ENCODE measurements at regions not wholly inside any gene's neighbourhood (a gene's known extent, or its start where the extent isn't known, plus 50 kb on each side); places are given as distances from the start of the nearest gene placed in this dataset.

DNA sequence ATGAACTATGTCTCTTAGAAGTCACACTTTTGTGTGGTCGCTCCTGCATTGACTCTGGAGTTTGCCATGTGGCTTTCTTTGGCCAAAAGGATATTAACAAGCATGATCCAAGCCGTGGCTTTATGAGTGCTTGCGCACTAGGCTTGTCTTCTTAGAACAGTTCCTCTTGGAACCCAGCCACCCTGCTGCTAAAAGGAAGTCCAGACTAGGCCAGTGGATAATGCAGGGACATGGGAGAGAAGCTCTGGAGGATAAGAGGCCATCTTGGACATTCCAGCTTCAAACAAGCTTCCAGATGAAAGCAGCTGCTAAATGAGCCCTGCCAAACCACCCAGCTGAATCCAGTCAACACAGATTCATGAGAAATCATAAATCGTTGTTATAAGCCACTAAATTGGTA is 346.4 kb downstream of the CDC5L start:
- TF ChIP-seq POLR2A (IDR thresholded peaks at IDR 0.05) (no peak), POLR2AphosphoS5 (IDR thresholded peaks at IDR 0.05) (no peak)
- TF ChIP-seq, protein P1, sequence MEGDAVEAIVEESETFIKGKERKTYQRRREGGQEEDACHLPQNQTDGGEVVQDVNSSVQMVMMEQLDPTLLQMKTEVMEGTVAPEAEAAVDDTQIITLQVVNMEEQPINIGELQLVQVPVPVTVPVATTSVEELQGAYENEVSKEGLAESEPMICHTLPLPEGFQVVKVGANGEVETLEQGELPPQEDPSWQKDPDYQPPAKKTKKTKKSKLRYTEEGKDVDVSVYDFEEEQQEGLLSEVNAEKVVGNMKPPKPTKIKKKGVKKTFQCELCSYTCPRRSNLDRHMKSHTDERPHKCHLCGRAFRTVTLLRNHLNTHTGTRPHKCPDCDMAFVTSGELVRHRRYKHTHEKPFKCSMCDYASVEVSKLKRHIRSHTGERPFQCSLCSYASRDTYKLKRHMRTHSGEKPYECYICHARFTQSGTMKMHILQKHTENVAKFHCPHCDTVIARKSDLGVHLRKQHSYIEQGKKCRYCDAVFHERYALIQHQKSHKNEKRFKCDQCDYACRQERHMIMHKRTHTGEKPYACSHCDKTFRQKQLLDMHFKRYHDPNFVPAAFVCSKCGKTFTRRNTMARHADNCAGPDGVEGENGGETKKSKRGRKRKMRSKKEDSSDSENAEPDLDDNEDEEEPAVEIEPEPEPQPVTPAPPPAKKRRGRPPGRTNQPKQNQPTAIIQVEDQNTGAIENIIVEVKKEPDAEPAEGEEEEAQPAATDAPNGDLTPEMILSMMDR (IDR thresholded peaks at IDR 0.05 in 8 of 11, conservative IDR thresholded peaks at IDR 0.05 in 3 of 11): no peak
- intact Hi-C loops (cut with DNase I; ENCODE audit: low total_unique reads): no loop called here

GRCh38 chr6:44734886-44735629 is 347.6 kb downstream of the CDC5L start:
- no peaks in the 10 kb centered on the region for H3K9me3 ChIP-seq
- intact Hi-C loops (cut with DNase I; ENCODE audit: low total_unique reads): no loop called here
- WGBS, 5 donors: 79 to 87% (median 84%) methylated on average over 5 of the region's 5 CpGs
- no peaks in the 10 kb centered on the region for H3K27me3 ChIP-seq (replicated peaks in 1 of 7)
- H3K4me3 ChIP-seq: no peak overlapping the region
- no peaks in the 10 kb centered on the region for H3K36me3 ChIP-seq
- no peak for DNase-seq
- no peak for TF ChIP-seq POLR2AphosphoS5 (IDR thresholded peaks at IDR 0.05)
- no peak for TF ChIP-seq POLR2A (IDR thresholded peaks at IDR 0.05)
- TF ChIP-seq, protein P1 (IDR thresholded peaks at IDR 0.05 in 8 of 11, conservative IDR thresholded peaks at IDR 0.05 in 3 of 11): no peak
- H3K27ac ChIP-seq: no peak overlapping the region
- no peaks in the 10 kb centered on the region for H3K4me1 ChIP-seq

More for the DNA sequence above, 346.4 kb downstream of the CDC5L start:
- H3K4me3 ChIP-seq: no peak overlapping the region
- H3K27ac ChIP-seq: no peak overlapping the region
- no peaks in the 10 kb centered on the region for H3K36me3 ChIP-seq
- H3K4me1 ChIP-seq: no peaks in the 10 kb centered on the region
- 57 to 65% (median 61%) methylated on average over 4 of the region's 4 CpGs for WGBS, 5 donors
- DNase-seq: no peak
- no peaks in the 10 kb centered on the region for H3K9me3 ChIP-seq
- H3K27me3 ChIP-seq (replicated peaks in 1 of 7): no peaks in the 10 kb centered on the region

- H3K36me3 ChIP-seq: no peaks in the 10 kb centered on the region
- intact Hi-C loops (cut with DNase I; ENCODE audit: low total_unique reads): no loop called here
- no peaks in the 10 kb centered on the region for H3K9me3 ChIP-seq
- no peak for TF ChIP-seq POLR2AphosphoS5 (IDR thresholded peaks at IDR 0.05)
- no peak for TF ChIP-seq POLR2A (IDR thresholded peaks at IDR 0.05)
- TF ChIP-seq, protein P1 (IDR thresholded peaks at IDR 0.05 in 8 of 11, conservative IDR thresholded peaks at IDR 0.05 in 3 of 11): no peak
- H3K27me3 ChIP-seq (replicated peaks in 1 of 7): no peaks in the 10 kb centered on the region
- H3K4me1 ChIP-seq: no peaks in the 10 kb centered on the region
- no peak for DNase-seq
- no peak overlapping the region for H3K27ac ChIP-seq
- H3K4me3 ChIP-seq: no peak overlapping the region
- 36 to 75% (median 61%) methylated on average over 4 to 6 of the region's 6 CpGs for WGBS, 5 donors
These were observed 348.1 kb downstream of the CDC5L start for GRCh38 chr6:44735630-44735963.

DNA sequence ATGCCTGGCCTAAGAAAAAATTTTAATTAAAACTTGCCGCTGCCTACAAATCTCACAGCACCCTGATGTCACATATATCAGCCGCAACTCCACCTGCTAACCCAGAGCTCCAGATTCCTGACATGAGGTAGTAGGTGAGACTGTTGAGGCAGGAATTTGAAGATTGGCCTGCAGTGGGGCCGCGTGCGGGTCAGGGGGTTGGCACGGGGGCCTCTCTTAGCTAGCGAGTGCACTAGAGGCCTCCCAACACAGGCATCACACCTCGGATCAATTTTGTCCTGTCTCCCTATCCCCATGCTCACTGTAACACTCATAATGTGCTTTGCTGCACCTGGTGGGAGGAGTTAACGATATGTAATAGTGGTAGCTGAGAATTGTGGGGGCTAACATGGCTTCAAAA is 349.8 kb downstream of the CDC5L start:
- Histone ChIP-seq H3K27ac (no peak overlapping the region), H3K27me3 (replicated peaks in 1 of 7) (no peaks in the 10 kb centered on the region), H3K36me3 (no peaks in the 10 kb centered on the region), H3K9me3 (no peaks in the 10 kb centered on the region), H3K4me1 (no peaks in the 10 kb centered on the region), H3K4me3 (no peak overlapping the region)
- intact Hi-C loops (cut with DNase I; ENCODE audit: low total_unique reads): no loop called here
- 90 to 96% (median 93%) methylated on average over 9 of the region's 9 CpGs for WGBS, 5 donors
- TF ChIP-seq POLR2A (IDR thresholded peaks at IDR 0.05) (no peak), POLR2AphosphoS5 (IDR thresholded peaks at IDR 0.05) (no peak)
- TF ChIP-seq, protein P1 (IDR thresholded peaks at IDR 0.05 in 8 of 11, conservative IDR thresholded peaks at IDR 0.05 in 3 of 11): no peak
- DNase-seq: no peak
